HG02885 (cell line): ENCODE measurements at regions not wholly inside any gene's neighbourhood (a gene's known extent, or its start where the extent isn't known, plus 50 kb on each side); places are given as distances from the start of the nearest gene placed in this dataset.
A peak's percentile ranks its signal among the peaks of the same experiment; 100 is the strongest.

ENCODE experiments used
- ATAC-seq: cut with Tn5 transposase; IDR thresholded peaks from one replicate; pipeline ENCODE4 v1.9.1; 2021; ENCODE audit warnings: mild to moderate bottlenecking; ENCODE audit not compliant: unreplicated experiment, poor library complexity

DNA sequence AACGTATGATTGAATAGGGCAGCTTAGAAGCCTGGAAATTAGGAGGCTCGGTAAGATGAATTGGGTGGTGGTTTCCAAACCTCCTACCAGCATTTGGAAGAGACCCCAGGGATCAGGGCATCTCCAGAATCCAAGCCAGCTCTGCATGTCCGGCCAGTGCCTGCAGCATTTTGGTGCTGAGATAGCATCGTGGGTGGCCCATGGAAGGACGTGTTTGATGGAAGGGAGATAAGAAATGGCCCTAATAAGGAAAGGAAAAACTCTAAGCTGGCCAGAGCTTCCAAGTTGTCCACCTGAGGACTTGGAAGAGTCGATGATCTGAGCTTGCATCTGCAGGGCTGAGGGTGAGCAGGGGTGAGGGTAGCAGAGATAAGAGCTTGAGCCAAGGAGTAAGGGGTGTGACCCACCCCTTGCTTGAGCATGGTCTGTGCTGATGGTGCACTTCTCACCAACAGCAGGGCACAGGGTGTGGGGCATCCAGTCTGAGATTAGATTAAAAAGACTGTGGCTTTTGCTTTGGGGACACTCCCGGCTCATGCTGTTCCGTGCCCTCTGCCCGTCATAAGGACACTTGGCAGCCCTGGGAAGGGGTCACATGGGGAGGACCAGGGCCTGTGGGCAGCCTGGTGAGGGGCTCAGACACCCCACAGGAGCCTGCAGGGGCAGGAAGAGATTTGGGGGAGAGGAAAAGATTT lies 213.2 kb downstream of the ERMARD start:
- ATAC-seq = no peak

DNA sequence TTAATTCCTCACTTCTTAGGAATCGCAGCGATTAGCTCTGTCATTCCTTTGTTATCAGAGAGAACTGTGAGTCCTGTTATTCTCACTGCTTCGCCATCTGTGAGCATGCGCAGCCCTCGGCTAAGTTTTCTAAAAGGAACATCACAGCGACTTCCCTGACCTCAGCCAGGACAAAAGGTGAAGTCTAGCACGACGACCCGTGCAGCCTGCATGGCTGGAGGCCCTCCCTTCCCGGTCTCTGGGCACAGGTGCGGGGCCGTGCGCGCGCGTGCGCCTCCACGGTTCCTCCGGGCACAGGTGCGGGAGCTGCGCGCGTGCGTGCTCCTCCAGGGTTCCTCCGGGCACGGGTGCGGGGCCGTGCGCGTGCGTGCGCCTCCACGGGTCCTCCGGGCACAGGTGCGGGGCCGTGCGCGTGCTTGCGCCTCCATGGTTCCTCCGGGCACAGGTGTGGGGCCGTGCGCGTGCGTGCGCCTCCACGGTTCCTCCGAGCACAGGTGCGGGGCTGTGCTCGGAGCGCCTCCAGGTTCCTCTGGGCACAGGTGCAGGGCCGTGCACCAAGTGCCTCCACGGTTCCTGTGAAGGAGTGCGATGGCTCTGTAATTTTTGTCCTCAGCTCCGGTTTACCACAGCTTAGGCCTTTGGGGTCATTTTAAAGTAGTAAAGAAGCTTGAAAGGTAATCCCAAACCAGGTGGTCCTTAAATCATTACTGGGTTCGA lies 212.3 kb downstream of the ERMARD start:
- no peak for ATAC-seq

DNA sequence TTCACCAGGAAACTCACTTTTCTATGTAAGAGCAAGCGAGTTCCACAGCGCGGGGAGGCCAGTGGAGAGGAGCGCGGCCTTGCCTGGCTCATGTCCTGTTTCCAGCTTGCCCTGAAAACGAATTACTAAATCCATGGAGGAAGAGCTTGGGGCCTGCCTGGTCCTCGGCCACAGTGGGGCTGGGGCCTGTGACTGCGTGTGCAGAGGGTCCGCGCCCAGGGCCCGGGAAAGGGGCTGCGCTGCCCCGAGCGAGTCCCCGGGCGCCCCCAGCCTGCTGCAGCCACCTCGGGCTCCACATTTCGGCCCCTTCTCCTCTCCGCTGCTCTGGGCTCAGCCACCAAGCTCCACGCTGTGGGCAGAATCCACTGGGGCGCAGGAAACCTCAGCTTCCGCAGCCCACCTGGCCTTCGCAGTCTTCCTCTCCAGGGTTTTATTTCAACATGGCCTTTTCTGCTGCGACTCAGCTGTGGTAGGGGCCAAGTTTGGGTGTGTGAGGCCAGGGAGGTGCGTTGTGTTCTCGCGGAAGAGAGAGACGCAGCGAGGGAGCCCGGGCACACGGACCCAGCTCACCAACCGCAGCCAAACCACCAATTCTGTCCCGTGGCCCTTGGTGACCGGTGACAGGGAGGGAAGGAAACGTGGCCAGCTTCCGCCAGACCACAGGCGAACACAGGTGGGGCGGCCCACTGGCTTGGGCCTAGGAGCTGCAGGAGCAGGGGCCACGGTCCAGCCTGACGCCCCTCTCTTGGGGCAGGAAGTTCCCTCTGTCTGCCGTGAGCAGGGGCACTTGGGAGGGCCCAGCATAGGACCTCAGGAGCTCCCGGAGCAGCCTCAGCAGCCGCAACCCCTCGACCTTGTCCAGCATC lies 211.4 kb downstream of the ERMARD start:
- ATAC-seq = no peak

DNA sequence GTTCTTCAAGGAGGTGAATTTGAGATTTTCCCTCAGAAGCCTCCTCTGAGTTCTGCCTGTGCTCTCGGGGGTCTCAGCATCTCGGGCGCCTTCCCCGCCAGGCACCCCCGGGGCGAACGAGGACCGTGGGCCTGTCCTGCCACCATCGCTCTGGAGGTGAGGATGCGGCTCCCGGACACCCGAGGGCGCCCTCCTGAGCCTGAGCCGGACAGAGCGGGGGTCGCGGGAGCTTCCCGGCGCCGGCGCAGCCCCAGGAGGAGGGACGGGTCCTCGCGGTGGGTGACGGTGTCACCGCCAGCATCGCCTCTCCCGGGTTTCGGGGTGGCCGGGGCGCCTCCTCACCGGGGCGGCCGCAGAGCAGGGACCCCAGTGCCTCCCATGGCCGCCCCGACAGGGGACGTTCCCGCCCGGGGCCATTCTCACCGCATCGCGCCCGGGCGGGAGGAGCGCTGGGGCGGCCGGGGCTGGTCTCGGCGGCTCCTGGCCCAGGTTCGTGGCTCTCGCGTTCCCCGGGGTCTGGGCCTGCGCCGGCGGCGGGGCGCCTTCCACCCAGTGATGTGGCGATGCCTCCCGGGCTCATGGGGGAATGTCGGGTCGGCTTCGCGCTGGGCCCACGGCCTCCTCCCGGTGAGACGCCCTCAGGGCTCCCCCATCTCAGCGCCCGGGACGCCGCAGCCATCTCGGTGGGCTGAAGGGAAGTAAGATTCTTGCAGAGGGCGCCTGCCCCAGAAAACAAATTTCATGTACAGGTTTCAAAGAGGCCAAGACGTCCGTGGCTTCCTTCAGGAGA lies 210.5 kb downstream of the ERMARD start:
- ATAC-seq = no peak

DNA sequence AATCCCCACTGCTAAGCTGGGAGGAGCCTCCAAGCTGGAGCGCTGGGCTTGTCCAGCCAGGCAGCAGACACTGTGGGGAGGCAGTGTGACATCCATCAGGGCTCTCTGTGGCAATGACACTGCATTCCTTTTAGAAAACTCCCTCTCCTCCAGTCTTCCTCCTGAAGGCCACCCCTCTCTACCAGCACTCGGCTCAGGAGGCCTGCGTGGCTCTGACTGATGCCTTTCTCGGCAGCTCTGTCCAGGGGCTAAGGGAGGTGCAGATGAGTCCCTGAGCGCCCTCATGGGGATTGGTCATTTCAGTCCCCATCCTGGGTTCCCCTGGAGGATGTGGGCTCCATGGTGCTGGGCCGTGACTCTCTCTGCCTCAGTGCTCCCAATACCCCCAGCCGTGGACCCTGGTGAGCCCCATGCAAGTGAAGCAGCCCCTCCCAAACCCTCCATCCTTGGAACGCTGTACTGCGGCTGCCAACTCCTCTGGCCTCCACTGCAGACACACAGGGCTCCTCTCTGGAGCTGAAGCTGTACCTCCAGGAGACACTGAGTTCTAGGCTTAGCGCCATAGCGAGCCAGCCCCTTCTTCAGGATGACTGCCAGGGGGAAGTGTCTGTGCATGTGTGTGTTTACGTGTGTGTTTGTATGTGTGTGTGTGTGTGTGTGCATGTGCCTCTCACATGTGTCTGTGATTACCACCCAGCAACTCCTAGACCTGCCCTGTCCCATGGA lies 209.6 kb downstream of the ERMARD start:
- no peak for ATAC-seq

DNA sequence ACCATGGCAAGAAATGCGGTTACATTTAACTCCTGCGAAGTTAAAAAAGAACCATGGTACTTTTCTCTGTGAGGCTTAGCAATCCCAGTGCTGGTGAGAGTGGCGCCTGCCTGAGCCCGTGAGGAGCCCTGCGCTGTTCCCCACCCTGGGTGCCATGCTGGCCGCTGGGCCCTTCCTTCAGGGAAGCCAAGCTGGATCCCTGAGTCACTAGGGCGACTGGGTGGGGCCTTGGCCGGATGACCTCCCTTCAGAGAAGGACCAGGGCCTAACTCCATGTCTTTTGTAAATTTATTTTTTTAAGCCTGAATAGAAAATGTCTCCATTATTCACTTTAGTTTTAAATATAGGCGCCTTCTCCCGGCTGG lies 209.1 kb downstream of the ERMARD start:
- ATAC-seq = no peak

DNA sequence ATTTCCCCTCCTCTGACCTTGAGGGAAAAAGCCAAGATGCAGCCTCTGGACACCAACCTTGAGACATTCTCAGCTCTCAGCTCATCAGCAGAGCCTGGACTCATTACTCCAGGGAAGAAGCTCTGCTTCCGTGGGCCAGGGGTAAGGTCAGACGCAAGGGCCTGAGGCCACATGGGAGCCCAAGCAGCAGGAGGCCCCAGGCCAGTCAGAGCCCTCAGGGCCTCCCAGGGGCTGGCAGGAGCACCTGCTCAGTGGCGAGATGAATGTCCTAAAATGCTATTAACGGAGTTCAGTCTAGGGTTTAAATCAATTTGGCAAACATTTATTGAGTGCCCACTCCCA lies 208.6 kb downstream of the ERMARD start:
- ATAC-seq = no peak

DNA sequence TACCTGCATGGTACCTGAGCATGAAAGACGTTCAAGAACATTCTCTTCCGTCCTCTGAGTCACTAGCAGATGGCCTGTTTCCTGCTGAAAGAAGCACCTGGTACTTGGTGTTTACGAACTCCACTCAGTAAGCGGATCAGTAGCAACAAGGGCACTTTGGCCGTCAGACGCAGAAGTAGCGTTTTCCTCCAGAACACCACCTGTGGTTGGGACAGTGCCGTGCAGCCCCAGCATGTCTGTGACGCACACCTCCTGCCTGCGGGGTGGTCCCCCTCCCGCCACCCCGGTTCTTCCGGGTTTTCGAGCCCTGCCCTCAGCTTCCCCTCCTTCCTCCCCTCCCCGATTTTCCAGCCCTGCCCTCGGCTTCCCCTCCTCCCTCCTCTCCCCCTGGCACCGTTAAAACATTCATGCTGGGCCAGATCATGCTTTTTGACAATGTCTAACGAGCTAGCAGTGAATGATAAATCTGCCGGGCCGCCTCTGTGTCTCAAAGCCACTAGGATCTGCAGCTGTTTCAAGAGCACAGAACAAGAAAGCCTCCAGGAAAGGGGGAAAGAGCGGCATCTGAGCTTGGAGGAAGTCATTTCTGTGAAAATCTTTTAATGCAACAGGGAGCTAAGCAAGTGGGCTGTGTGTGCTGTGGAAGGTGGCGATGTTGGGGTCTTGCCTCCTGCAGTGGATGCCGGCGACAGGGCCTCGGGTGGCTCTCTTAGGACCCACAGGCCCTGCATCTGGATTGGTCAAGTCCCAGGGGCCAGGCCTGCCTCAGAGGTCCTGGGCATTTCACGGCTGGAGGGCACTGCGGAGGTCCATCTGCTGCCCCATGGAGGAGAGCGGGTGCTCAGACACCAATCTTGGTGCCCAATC lies 207.9 kb downstream of the ERMARD start:
- ATAC-seq = peak; percentile 92

DNA sequence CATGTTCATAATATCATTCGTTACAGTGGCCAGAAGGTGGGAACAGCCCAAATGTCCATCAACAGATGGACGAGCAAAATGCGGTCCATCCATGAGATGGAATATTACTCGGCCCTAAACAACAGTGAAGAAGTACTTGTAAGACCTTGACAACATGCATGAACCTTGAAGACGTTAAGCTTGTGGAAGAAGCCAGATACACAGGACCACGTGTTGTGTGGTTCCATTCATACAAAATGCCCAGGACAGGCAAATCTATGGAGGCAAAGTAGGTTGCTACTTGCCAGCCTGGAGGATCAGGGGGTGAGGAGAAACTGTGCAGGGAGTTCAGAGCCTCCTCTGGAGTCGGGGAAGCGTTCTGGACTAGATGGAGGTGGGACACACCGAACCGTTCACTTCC lies 207.1 kb downstream of the ERMARD start:
- ATAC-seq = no peak

GRCh38 chr6:169957351-169957963 lies 206.0 kb downstream of the ERMARD start:
- ATAC-seq = no peak

DNA sequence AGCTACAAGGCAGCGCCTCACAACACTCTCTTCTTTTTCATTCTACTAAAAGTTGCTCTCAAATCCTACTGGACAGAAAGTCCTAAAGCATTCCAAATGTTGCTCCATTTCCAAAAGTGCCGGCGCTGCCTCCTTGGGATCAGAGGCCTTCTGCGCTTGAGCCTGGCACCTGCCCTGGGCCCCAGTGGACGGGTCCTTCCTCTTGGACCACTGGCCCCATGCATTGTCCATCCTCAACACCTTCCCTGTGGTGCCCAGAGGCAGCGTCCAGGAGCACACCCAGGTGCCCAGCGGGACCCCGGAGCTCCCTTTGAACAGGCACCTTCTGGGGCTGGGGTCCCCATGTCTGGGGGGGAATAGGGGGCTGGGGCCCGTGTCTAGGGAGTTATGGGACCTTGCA lies 205.2 kb downstream of the ERMARD start:
- ATAC-seq = no peak

GRCh38 chr6:169955731-169956437 lies 204.5 kb downstream of the ERMARD start:
- no peak for ATAC-seq

- no peak for ATAC-seq
Measured at GRCh38 chr6:169954977-169955376, 203.6 kb downstream of the ERMARD start.

- no peak for ATAC-seq
Measured at GRCh38 chr6:169953686-169954085, 202.3 kb downstream of the ERMARD start.

DNA sequence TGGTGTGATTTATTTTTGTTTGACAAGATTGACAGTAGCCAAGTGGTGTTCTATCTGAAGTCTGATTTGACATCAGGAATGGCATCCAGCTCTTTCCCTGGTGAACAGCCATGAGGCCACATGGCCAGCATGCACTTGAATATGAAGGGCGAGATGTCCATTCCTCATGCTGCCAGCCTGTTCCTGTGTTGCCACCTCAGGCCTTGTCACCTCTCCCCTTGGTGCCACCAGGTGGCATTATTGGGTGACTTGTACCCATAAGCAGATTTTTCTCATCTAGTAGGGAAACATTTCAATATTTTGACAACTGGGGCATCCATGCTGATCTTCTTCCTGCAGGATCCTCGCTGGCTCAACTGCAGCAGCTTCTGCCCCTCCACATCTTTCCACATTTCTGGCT lies 199.1 kb downstream of the ERMARD start:
- ATAC-seq = no peak

- peak; percentile 73 for ATAC-seq
Measured at GRCh38 chr6:169949511-169950097, 198.2 kb downstream of the ERMARD start.

DNA sequence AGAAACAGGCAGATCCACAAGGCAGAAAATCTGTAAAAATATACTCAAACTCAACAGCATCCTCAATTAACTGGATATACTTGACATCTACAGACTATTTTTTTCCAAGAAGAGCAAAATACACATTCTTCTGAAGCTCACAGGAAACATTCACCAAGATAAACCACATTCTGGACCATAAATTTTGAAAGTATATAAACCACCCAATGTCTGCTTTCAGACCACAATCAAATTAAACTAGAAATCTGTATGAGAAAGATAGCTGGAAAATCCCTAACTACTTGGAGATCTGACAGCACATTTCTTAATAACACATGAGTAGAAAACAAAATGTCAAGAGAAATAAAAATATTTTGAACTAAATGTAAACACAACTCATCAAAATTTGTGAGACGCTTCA lies 195.5 kb downstream of the ERMARD start:
- ATAC-seq = no peak

- ATAC-seq = no peak
Measured at GRCh38 chr6:169945117-169945516, 193.7 kb downstream of the ERMARD start.
